Mesendoderm (in vitro differentiated cells): ENCODE measurements at regions not wholly inside any gene's neighbourhood (a gene's known extent, or its start where the extent isn't known, plus 50 kb on each side); places are given as distances from the start of the nearest gene placed in this dataset.
"Not testable (repeated sequence)": the region's sequence is repeated elsewhere in the genome, so short reads cannot be mapped to it uniquely, and the experiment has no call there.

Source experiments
- DNase-seq: peaks from one replicate; pipeline ENCODE4 v3.0.0; 2013
- H2AK5ac ChIP-seq: 2 replicates; pipeline ENCODE4 v1.6.1; 2013; ENCODE audit warnings: low read length, inconsistent platforms
- H2BK120ac ChIP-seq: 2 replicates; pipeline ENCODE4 v1.6.1; 2013; ENCODE audit warnings: low read depth, mild to moderate bottlenecking, low read length, moderate library complexity, mixed read lengths
- H2BK15ac ChIP-seq: replicated peaks from 2 replicates; pipeline ENCODE4 v1.6.1; 2013; ENCODE audit warnings: low read depth, mild to moderate bottlenecking, moderate library complexity
- H2BK5ac ChIP-seq: 2 replicates; pipeline ENCODE4 v1.6.1; 2013; ENCODE audit warnings: low read length, inconsistent platforms
- H3K18ac ChIP-seq: 2 replicates; pipeline ENCODE4 v1.6.1; 2013; ENCODE audit warnings: mild to moderate bottlenecking, low read length, mixed read lengths
- H3K23ac ChIP-seq: one replicate; pipeline ENCODE4 v1.6.1; 2013; ENCODE audit warnings: low read length
- H3K27ac ChIP-seq: 2 replicates; pipeline ENCODE4 v1.5.1; 2013; ENCODE audit warnings: low read depth, mild to moderate bottlenecking, inconsistent platforms, low read length, moderate library complexity
- H3K27me3 ChIP-seq: 2 replicates; pipeline ENCODE4 v1.6.1; 2013; ENCODE audit warnings: low read length, control low read depth, mild to moderate bottlenecking, inconsistent platforms; ENCODE audit not compliant: insufficient read depth, poor library complexity
- H3K36me3 ChIP-seq: 2 replicates; pipeline ENCODE4 v1.6.1; 2013; ENCODE audit warnings: low read length, inconsistent platforms; ENCODE audit not compliant: control insufficient read depth, insufficient read depth
- H3K4ac ChIP-seq: one replicate; pipeline ENCODE4 v1.6.1; 2013; ENCODE audit warnings: low read depth, mild to moderate bottlenecking, low read length, moderate library complexity
- H3K4me1 ChIP-seq: 2 replicates; pipeline ENCODE4 v1.6.1; 2013; ENCODE audit warnings: low read depth, low read length, inconsistent platforms; ENCODE audit not compliant: control insufficient read depth
- H3K4me2 ChIP-seq: 2 replicates; pipeline ENCODE4 v1.6.1; 2013; ENCODE audit warnings: low read length
- H3K4me3 ChIP-seq: 2 replicates; pipeline ENCODE4 v1.5.1; 2013; ENCODE audit warnings: mild to moderate bottlenecking, low read length
- H3K56ac ChIP-seq: one replicate; pipeline ENCODE4 v1.6.1; 2013; ENCODE audit warnings: low read length
- H3K79me1 ChIP-seq: 2 replicates; pipeline ENCODE4 v1.6.1; 2013; ENCODE audit warnings: low read length, inconsistent platforms
- H3K79me2 ChIP-seq: 2 replicates; pipeline ENCODE4 v1.6.1; 2013; ENCODE audit warnings: mild to moderate bottlenecking, low read length; ENCODE audit not compliant: control insufficient read depth, insufficient read depth
- H3K9ac ChIP-seq: 2 replicates; pipeline ENCODE4 v1.6.1; 2013; ENCODE audit warnings: low read length, inconsistent platforms
- H4K5ac ChIP-seq: one replicate; pipeline ENCODE4 v1.6.1; 2013; ENCODE audit warnings: low read length
- H4K8ac ChIP-seq: one replicate; pipeline ENCODE4 v1.6.1; 2013; ENCODE audit warnings: low read depth, mild to moderate bottlenecking, control low read depth, low read length, moderate library complexity
- whole genome bisulfite sequencing: extraction: QIAGEN DNeasy Blood & Tissue Kit; methylation state at CpG from one replicate; pipeline ENCODE4 v1.1.7; 2013; ENCODE audit warnings: low lambda C conversion rate, missing lambda C conversion rate; ENCODE audit not compliant: insufficient coverage; ENCODE audit errors: extremely low coverage; 5-methylcytosine and 5-hydroxymethylcytosine counted together

- H3K36me3 ChIP-seq: no peaks in the 10 kb centered on the region
- no peaks in the 10 kb centered on the region for H3K79me1 ChIP-seq
- no peaks in the 10 kb centered on the region for H3K79me2 ChIP-seq
- no peak overlapping the region for H3K4me2 ChIP-seq
- H4K5ac ChIP-seq: no peak overlapping the region
- H2AK5ac ChIP-seq: no peak overlapping the region
- H3K9ac ChIP-seq: no peak overlapping the region
- H3K4me3 ChIP-seq: no peak overlapping the region
- H3K4me1 ChIP-seq: no peaks in the 10 kb centered on the region
- H3K4ac ChIP-seq: no peak overlapping the region
- no peak overlapping the region for H3K56ac ChIP-seq
- no peak for DNase-seq
- H3K27ac ChIP-seq: no peak overlapping the region
- no peak overlapping the region for H4K8ac ChIP-seq
- H3K18ac ChIP-seq: no peak overlapping the region
- H2BK120ac ChIP-seq: no peak overlapping the region
- H2BK15ac ChIP-seq: no peak overlapping the region
- no peaks in the 10 kb centered on the region for H3K27me3 ChIP-seq
- no CpG with 5 or more reads among the region's 2 CpGs for WGBS
- no peak overlapping the region for H3K23ac ChIP-seq
- no peak overlapping the region for H2BK5ac ChIP-seq
Measured at GRCh38 chr6:6458172-6458571, 130.3 kb upstream of the LY86 start.

- H3K18ac ChIP-seq, H4K5ac ChIP-seq, H3K4ac ChIP-seq, H3K9ac ChIP-seq, H2BK5ac ChIP-seq, H3K27me3 ChIP-seq, H3K36me3 ChIP-seq, H3K56ac ChIP-seq, H3K4me1 ChIP-seq, H3K27ac ChIP-seq, H3K4me3 ChIP-seq, H3K4me2 ChIP-seq, H3K79me1 ChIP-seq, H3K23ac ChIP-seq, H4K8ac ChIP-seq, DNase-seq, H2AK5ac ChIP-seq, H2BK15ac ChIP-seq, H2BK120ac ChIP-seq, H3K79me2 ChIP-seq: not testable (repeated sequence)
- no CpG with 5 or more reads among the region's 4 CpGs for WGBS
Measured at GRCh38 chr6:6459963-6460362, 128.6 kb upstream of the LY86 start.

- Histone ChIP-seq H3K27me3 (no peaks in the 10 kb centered on the region), H3K18ac (no peak overlapping the region), H4K5ac (no peak overlapping the region), H3K79me2 (no peaks in the 10 kb centered on the region), H3K4me2 (no peak overlapping the region), H2AK5ac (no peak overlapping the region), H3K4me3 (no peak overlapping the region), H2BK15ac (no peak overlapping the region), H3K56ac (no peak overlapping the region), H3K79me1 (no peaks in the 10 kb centered on the region), H3K4ac (no peak overlapping the region), H4K8ac (no peak overlapping the region), H3K4me1 (no peaks in the 10 kb centered on the region), H3K27ac (no peak overlapping the region), H3K36me3 (no peaks in the 10 kb centered on the region), H3K23ac (no peak overlapping the region), H2BK120ac (no peak overlapping the region), H2BK5ac (no peak overlapping the region), H3K9ac (no peak overlapping the region)
- DNase-seq: no peak
- no CpG with 5 or more reads among the region's 2 CpGs for whole genome bisulfite sequencing
Measured at GRCh38 chr6:6460416-6460815, 128.1 kb upstream of the LY86 start.

GRCh38 chr6:6461138-6461537, 127.4 kb upstream of the LY86 start:
- H4K5ac ChIP-seq: no peak overlapping the region
- no peak overlapping the region for H3K4me3 ChIP-seq
- H4K8ac ChIP-seq: no peak overlapping the region
- no peaks in the 10 kb centered on the region for H3K27me3 ChIP-seq
- H3K79me2 ChIP-seq: no peaks in the 10 kb centered on the region
- no peak overlapping the region for H2BK120ac ChIP-seq
- no peak overlapping the region for H2AK5ac ChIP-seq
- DNase-seq: no peak
- H3K9ac ChIP-seq: no peak overlapping the region
- no peak overlapping the region for H3K56ac ChIP-seq
- no peak overlapping the region for H3K27ac ChIP-seq
- H3K4me1 ChIP-seq: no peaks in the 10 kb centered on the region
- no peak overlapping the region for H3K23ac ChIP-seq
- no peak overlapping the region for H3K4me2 ChIP-seq
- no peak overlapping the region for H2BK15ac ChIP-seq
- H2BK5ac ChIP-seq: no peak overlapping the region
- WGBS: no CpG with 5 or more reads among the region's 4 CpGs
- H3K4ac ChIP-seq: no peak overlapping the region
- no peaks in the 10 kb centered on the region for H3K79me1 ChIP-seq
- no peaks in the 10 kb centered on the region for H3K36me3 ChIP-seq
- H3K18ac ChIP-seq: no peak overlapping the region

- no peak overlapping the region for H3K27ac ChIP-seq
- no CpG with 5 or more reads among the region's 12 CpGs for WGBS
- peak; percentile 33 for DNase-seq
- no peak overlapping the region for H3K4ac ChIP-seq
- H3K4me3 ChIP-seq: no peak overlapping the region
- H3K9ac ChIP-seq: no peak overlapping the region
- H4K8ac ChIP-seq: no peak overlapping the region
- H3K27me3 ChIP-seq: no peaks in the 10 kb centered on the region
- H4K5ac ChIP-seq: no peak overlapping the region
- no peak overlapping the region for H3K4me2 ChIP-seq
- no peaks in the 10 kb centered on the region for H3K79me1 ChIP-seq
- no peak overlapping the region for H2AK5ac ChIP-seq
- no peaks in the 10 kb centered on the region for H3K36me3 ChIP-seq
- H3K23ac ChIP-seq: no peak overlapping the region
- H2BK5ac ChIP-seq: no peak overlapping the region
- no peak overlapping the region for H3K56ac ChIP-seq
- H3K18ac ChIP-seq: no peak overlapping the region
- H3K79me2 ChIP-seq: no peaks in the 10 kb centered on the region
- H2BK120ac ChIP-seq: no peak overlapping the region
- no peaks in the 10 kb centered on the region for H3K4me1 ChIP-seq
- H2BK15ac ChIP-seq: no peak overlapping the region
Measured at GRCh38 chr6:6466967-6467761, 121.4 kb upstream of the LY86 start.

GRCh38 chr6:6469074-6469473, 119.4 kb upstream of the LY86 start:
- Histone ChIP-seq H2BK15ac (no peak overlapping the region), H3K79me2 (no peaks in the 10 kb centered on the region), H3K23ac (no peak overlapping the region), H4K5ac (no peak overlapping the region), H4K8ac (no peak overlapping the region), H2AK5ac (no peak overlapping the region), H3K4ac (no peak overlapping the region), H2BK120ac (no peak overlapping the region), H3K18ac (no peak overlapping the region), H3K4me1 (no peaks in the 10 kb centered on the region), H3K27me3 (no peaks in the 10 kb centered on the region), H3K4me3 (no peak overlapping the region), H3K4me2 (no peak overlapping the region), H3K27ac (no peak overlapping the region), H2BK5ac (no peak overlapping the region), H3K56ac (no peak overlapping the region), H3K9ac (no peak overlapping the region), H3K79me1 (no peaks in the 10 kb centered on the region), H3K36me3 (no peaks in the 10 kb centered on the region)
- DNase-seq: no peak
- WGBS: no CpG with 5 or more reads among the region's 8 CpGs
